Natural killer cell (primary cell): ENCODE measurements at regions not wholly inside any gene's neighbourhood (a gene's known extent, or its start where the extent isn't known, plus 50 kb on each side); places are given as distances from the start of the nearest gene placed in this dataset.

Source experiments
- ATAC-seq, 3 donors: fragments of 150-1000 bp in 2 of 3; fragments of 200-7000 bp in 1 of 3; cut with Tn5 transposase; 1 replicate in 1 of 3; 2 replicates in 2 of 3; pipeline ENCODE4 v1.10.0; 2021; ENCODE audit warnings: mild to moderate bottlenecking in 2 of 3, moderate library complexity in 2 of 3
- DNase-seq, 2 donors: peaks; one replicate each; pipeline versions ENCODE4 v3.0.0 to v3.0.0-alpha.2; 2013 to 2021; ENCODE audit warnings: mixed read lengths in 1 of 2
- H3K27ac ChIP-seq: one replicate; pipeline ENCODE4 v1.5.1; 2013; ENCODE audit warnings: mild to moderate bottlenecking, low read length
- H3K27me3 ChIP-seq: one replicate; pipeline ENCODE4 v1.6.1; 2013; ENCODE audit warnings: low read length; ENCODE audit not compliant: control insufficient read depth, insufficient read depth
- H3K36me3 ChIP-seq: one replicate; pipeline ENCODE4 v1.6.1; 2013; ENCODE audit warnings: low read length; ENCODE audit not compliant: control insufficient read depth, insufficient read depth
- H3K4me1 ChIP-seq: one replicate; pipeline ENCODE4 v1.6.1; 2013; ENCODE audit warnings: low read length; ENCODE audit not compliant: control insufficient read depth, insufficient read depth
- H3K4me3 ChIP-seq: one replicate; pipeline ENCODE4 v1.5.1; 2013; ENCODE audit warnings: low read length
- H3K9me3 ChIP-seq: one replicate; pipeline ENCODE4 v1.6.1; 2013; ENCODE audit warnings: low read length; ENCODE audit not compliant: control insufficient read depth, insufficient read depth
- H3K27ac Mint-ChIP-seq, 2 donors: one replicate each; pipeline ENCODE4 v1.8.0; 2022; ENCODE audit warnings: mild to moderate bottlenecking in 2 of 2, mixed read lengths in 2 of 2, moderate library complexity in 1 of 2
- H3K27me3 Mint-ChIP-seq, 2 donors: one replicate each; pipeline ENCODE4 v1.8.0; 2022; ENCODE audit warnings: low read depth in 2 of 2, mixed read lengths in 2 of 2
- H3K36me3 Mint-ChIP-seq: one replicate; pipeline ENCODE4 v1.8.0; 2022; ENCODE audit warnings: mixed read lengths
- H3K4me1 Mint-ChIP-seq, 2 donors: one replicate each; pipeline ENCODE4 v1.8.0; 2022; ENCODE audit warnings: mixed read lengths in 2 of 2
- H3K4me3 Mint-ChIP-seq: one replicate; pipeline ENCODE4 v1.8.0; 2022; ENCODE audit warnings: mild to moderate bottlenecking, moderate library complexity, mixed read lengths
- H3K9me3 Mint-ChIP-seq, 2 donors: one replicate each; pipeline ENCODE4 v1.8.0; 2022; ENCODE audit warnings: mixed read lengths in 2 of 2
- WGBS: methylation state at CpG from one replicate; pipeline ENCODE4 v1.1.7; 2013; ENCODE audit warnings: missing lambda C conversion rate; ENCODE audit not compliant: insufficient coverage; 5-methylcytosine and 5-hydroxymethylcytosine counted together
- intact Hi-C: fragments of 100-400 bp; cut with micrococcal nuclease; formaldehyde crosslinking; loops from one replicate; pipeline ENCODE4 v1.14.2; 2022
- TF ChIP-seq, protein P1 (sequence below): fragments of 200-600 bp; IDR thresholded peaks from one replicate; pipeline ENCODE4 v1.8.0; 2022; ENCODE audit warnings: antibody characterized with exemption

- Histone ChIP-seq H3K4me3 (no peak overlapping the region), H3K4me1 (no peaks in the 10 kb centered on the region), H3K27me3 (no peaks in the 10 kb centered on the region), H3K27ac (no peak overlapping the region), H3K9me3 (no peaks in the 10 kb centered on the region), H3K36me3 (no peaks in the 10 kb centered on the region)
- ATAC-seq (no peak), DNase-seq (no peak)
- Mint-ChIP-seq H3K4me3 (no peak overlapping the region), H3K27ac (no peak overlapping the region), H3K9me3 (no peaks in the 10 kb centered on the region), H3K27me3 (peaks cover 12 to 27% of the 10 kb centered on the region in 2 donors), H3K4me1 (no peaks in the 10 kb centered on the region), H3K36me3 (no peaks in the 10 kb centered on the region)
- intact Hi-C loops: no loop called here
- WGBS: no CpG with 5 or more reads among the region's 2 CpGs
- TF ChIP-seq, protein P1, sequence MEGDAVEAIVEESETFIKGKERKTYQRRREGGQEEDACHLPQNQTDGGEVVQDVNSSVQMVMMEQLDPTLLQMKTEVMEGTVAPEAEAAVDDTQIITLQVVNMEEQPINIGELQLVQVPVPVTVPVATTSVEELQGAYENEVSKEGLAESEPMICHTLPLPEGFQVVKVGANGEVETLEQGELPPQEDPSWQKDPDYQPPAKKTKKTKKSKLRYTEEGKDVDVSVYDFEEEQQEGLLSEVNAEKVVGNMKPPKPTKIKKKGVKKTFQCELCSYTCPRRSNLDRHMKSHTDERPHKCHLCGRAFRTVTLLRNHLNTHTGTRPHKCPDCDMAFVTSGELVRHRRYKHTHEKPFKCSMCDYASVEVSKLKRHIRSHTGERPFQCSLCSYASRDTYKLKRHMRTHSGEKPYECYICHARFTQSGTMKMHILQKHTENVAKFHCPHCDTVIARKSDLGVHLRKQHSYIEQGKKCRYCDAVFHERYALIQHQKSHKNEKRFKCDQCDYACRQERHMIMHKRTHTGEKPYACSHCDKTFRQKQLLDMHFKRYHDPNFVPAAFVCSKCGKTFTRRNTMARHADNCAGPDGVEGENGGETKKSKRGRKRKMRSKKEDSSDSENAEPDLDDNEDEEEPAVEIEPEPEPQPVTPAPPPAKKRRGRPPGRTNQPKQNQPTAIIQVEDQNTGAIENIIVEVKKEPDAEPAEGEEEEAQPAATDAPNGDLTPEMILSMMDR: no peak
These were observed 596.8 kb downstream of the QKI start for GRCh38 chr6:164011321-164011720.

GRCh38 chr6:164010441-164011103, 596.1 kb downstream of the QKI start:
- TF ChIP-seq, protein P1: no peak
- Histone ChIP-seq H3K27me3 (no peaks in the 10 kb centered on the region), H3K27ac (no peak overlapping the region), H3K9me3 (no peaks in the 10 kb centered on the region), H3K4me1 (no peaks in the 10 kb centered on the region), H3K36me3 (no peaks in the 10 kb centered on the region), H3K4me3 (no peak overlapping the region)
- no peak overlapping the region for H3K27ac Mint-ChIP-seq
- H3K4me1 Mint-ChIP-seq: no peaks in the 10 kb centered on the region
- no peaks in the 10 kb centered on the region for H3K9me3 Mint-ChIP-seq
- ATAC-seq: no peak
- WGBS: 86% methylated on average over 5 of the region's 6 CpGs
- H3K36me3 Mint-ChIP-seq: no peaks in the 10 kb centered on the region
- DNase-seq: no peak
- no peak overlapping the region for H3K4me3 Mint-ChIP-seq
- intact Hi-C loops: no loop called here
- H3K27me3 Mint-ChIP-seq: peaks cover 12 to 27% of the 10 kb centered on the region in 2 donors

- WGBS: 92% methylated on average over 3 of the region's 4 CpGs
These were observed 594.4 kb downstream of the QKI start for GRCh38 chr6:164008902-164009301.

More at GRCh38 chr6:164008902-164009301, 594.4 kb downstream of the QKI start:
- no peaks in the 10 kb centered on the region for H3K36me3 ChIP-seq
- H3K4me3 Mint-ChIP-seq: no peak overlapping the region
- ATAC-seq: no peak
- peaks cover 12 to 30% of the 10 kb centered on the region in 2 donors for H3K27me3 Mint-ChIP-seq
- H3K27ac ChIP-seq: no peak overlapping the region
- H3K4me1 ChIP-seq: no peaks in the 10 kb centered on the region
- DNase-seq: no peak
- H3K27ac Mint-ChIP-seq: no peak overlapping the region
- H3K4me3 ChIP-seq: no peak overlapping the region
- no peaks in the 10 kb centered on the region for H3K4me1 Mint-ChIP-seq
- H3K36me3 Mint-ChIP-seq: no peaks in the 10 kb centered on the region
- no peaks in the 10 kb centered on the region for H3K9me3 Mint-ChIP-seq
- no peaks in the 10 kb centered on the region for H3K27me3 ChIP-seq
- no peaks in the 10 kb centered on the region for H3K9me3 ChIP-seq
- intact Hi-C loops: no loop called here
- TF ChIP-seq, protein P1: no peak
